AG04449 (cell line): ENCODE measurements at regions not wholly inside any gene's neighbourhood (a gene's known extent, or its start where the extent isn't known, plus 50 kb on each side); places are given as distances from the start of the nearest gene placed in this dataset.

Source experiments
- CTCF ChIA-PET: fragments of 350-600 bp; formaldehyde crosslinking; extraction: SDS; loops from one replicate; lab custom pipeline; 2021; ENCODE audit warnings: antibody characterized with exemption; lab: Yijun Ruan, JAX
- POLR2A ChIA-PET: fragments of 400-600, 350-600 bp; formaldehyde crosslinking; extraction: SDS; loops from one replicate; lab custom pipeline; 2020; ENCODE audit warnings: antibody characterized with exemption, inconsistent platforms; lab: Yijun Ruan, JAX
- DNase-seq: peaks from one replicate; pipeline ENCODE4 v3.0.0-alpha.2; 2010; ENCODE audit warnings: low read depth, low spot score
- H3K4me3 ChIP-seq: 2 replicates; pipeline ENCODE4 v1.5.1; 2011; ENCODE audit warnings: low read depth, mild to moderate bottlenecking, control low read depth, low read length
- TF ChIP-seq, protein P1 (sequence below): IDR thresholded peaks from one replicate; pipeline ENCODE4 v1.5.1; 2011; ENCODE audit warnings: mild to moderate bottlenecking, moderate library complexity, low read length, control low read depth, inconsistent platforms; ENCODE audit not compliant: insufficient read depth; ENCODE audit errors: missing control alignments

GRCh38 chrX:140354431-140355120 is 150.3 kb downstream of the SOX3 start:
- DNase-seq = no peak
- no peak overlapping the region for H3K4me3 ChIP-seq
- CTCF ChIA-PET = no interaction called here
- TF ChIP-seq, protein P1, sequence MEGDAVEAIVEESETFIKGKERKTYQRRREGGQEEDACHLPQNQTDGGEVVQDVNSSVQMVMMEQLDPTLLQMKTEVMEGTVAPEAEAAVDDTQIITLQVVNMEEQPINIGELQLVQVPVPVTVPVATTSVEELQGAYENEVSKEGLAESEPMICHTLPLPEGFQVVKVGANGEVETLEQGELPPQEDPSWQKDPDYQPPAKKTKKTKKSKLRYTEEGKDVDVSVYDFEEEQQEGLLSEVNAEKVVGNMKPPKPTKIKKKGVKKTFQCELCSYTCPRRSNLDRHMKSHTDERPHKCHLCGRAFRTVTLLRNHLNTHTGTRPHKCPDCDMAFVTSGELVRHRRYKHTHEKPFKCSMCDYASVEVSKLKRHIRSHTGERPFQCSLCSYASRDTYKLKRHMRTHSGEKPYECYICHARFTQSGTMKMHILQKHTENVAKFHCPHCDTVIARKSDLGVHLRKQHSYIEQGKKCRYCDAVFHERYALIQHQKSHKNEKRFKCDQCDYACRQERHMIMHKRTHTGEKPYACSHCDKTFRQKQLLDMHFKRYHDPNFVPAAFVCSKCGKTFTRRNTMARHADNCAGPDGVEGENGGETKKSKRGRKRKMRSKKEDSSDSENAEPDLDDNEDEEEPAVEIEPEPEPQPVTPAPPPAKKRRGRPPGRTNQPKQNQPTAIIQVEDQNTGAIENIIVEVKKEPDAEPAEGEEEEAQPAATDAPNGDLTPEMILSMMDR = no peak
- POLR2A ChIA-PET = no interaction called here

DNA sequence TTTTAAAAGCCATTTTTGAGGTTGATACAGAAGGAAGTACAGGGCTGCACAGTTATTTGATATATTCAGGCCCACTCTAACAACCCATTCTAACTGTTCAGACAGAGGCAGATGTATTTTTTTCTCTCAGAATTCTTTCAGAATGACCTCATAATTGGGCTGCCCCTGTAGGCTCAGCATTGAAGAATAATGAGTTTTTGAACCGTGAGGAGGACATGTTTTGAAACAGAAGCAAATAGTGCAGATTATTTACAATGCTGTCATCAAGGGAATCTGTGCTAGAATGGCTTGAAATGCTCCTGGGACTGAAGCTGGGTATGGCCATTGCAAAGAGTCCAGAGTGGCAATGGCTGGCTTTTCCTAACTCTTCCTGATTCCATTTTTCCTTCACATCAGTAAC is 158.1 kb downstream of the SOX3 start:
- ChIA-PET POLR2A (no interaction called here), CTCF (no interaction called here)
- no peak for DNase-seq
- TF ChIP-seq, protein P1 = no peak
- H3K4me3 ChIP-seq = no peak overlapping the region

DNA sequence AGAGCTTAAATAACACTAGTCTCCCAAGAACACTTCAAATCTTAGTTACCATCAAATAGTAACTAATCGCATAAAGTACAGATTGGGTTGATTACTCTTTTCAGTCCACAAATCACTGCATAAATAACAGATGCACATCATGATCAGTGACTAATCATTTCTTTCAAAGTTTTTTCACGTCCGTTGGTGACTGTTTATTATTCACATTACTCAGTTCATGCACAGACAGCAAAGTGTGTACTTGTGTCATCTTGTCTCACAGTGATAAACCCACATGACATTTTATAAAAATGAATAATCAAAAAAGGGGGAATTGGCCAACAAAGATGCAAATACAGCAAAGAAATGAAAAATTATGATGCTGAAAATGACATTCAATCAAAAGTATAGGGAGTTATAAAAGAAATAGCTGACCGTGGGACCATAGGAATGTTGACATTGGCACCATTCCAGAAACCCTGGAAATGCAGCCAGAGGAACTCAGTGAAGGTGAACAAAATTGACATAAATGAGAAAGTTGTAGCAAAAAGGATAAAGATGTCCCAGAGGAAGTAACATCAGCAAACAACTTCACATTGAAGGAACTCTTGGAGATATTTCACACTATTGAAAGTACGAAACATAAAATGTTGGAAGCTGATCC is 161.5 kb downstream of the SOX3 start:
- POLR2A ChIA-PET = no interaction called here
- no peak for DNase-seq
- TF ChIP-seq, protein P1 = no peak

DNA sequence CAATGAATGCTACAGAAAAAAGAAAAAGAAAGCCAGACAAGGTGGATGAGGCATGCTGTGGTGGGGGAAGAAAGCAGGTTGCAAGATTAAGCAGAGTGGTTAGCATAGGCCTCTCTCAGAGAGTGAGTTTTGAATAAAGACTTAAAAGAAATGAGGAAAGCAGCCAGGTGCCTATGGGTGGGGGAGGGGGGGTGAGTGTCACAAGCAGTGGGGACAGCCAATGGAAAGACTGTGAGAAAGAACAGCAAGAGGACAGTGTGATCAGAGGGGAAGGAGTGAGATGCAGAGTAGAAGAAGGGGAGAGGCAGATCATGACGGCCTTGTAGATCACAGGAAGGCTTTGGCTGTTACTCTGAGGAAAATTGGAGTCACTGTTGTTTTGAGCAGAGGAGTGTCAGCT is 162.5 kb downstream of the SOX3 start:
- ChIA-PET CTCF (no interaction called here), POLR2A (no interaction called here)
- H3K4me3 ChIP-seq = no peak overlapping the region
- DNase-seq = no peak
- TF ChIP-seq, protein P1 = no peak

More for the DNA sequence above, 161.5 kb downstream of the SOX3 start:
- no peak overlapping the region for H3K4me3 ChIP-seq
- CTCF ChIA-PET = no interaction called here

DNA sequence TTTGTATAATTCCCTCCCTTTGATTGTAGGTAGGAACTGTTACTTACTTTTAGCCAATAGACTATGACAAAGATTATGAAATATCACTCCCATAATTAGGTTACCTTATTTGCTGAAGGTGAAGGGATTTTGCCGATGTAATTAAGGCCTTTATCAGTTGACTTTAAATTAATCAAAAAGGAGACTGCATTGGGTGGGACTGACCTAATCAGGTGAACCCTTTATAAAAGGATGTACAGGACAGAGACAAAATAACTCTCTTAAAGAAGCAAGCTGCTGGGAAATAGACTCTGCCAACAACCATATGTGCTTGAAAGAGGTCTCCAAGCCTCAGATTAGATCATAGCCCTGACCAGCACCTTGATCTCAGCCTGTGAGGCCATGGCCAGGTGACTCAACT is 167.6 kb downstream of the SOX3 start:
- CTCF ChIA-PET = no interaction called here

DNA sequence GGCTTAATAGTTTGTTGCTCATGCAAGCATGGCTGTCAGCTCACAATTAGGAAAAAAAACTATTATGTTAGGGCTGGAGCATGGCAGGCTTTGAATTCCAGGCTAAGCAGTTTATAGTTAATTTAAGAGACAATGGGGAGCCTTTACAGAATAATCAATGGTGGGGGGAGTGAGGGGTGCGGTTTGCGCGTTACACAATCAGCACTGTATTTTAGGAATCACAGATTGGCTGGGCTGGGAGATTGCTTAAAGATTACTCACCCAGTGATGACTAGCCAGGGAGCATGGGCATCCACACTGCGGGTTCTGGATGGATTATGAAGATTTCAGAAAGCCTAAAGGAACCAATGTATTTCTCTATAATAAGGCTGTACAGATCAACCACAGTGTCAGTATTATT is 186.6 kb downstream of the SOX3 start:
- TF ChIP-seq, protein P1 = no peak
- no peak overlapping the region for H3K4me3 ChIP-seq
- ChIA-PET CTCF (no interaction called here), POLR2A (no interaction called here)
- DNase-seq = no peak

More for the DNA sequence above, 167.6 kb downstream of the SOX3 start:
- POLR2A ChIA-PET = no interaction called here
- no peak for DNase-seq
- H3K4me3 ChIP-seq = no peak overlapping the region
- TF ChIP-seq, protein P1 = no peak
